ENCODE measurements at regions not wholly inside any gene's neighbourhood (a gene's known extent, or its start where the extent isn't known, plus 50 kb on each side); places are given as distances from the start of the nearest gene placed in this dataset.

- TF ChIP-seq POLR2A (IDR thresholded peaks at IDR 0.05): no peak
- TF ChIP-seq CTCF (IDR thresholded peaks at IDR 0.05): no peak
- TF ChIP-seq EP300 (IDR thresholded peaks at IDR 0.05): no peak
These were observed 111.9 kb downstream of the NMUR2 start for GRCh38 chr5:152293189-152293588.

All from tibial nerve (tissue), 4 donors.